Erythroblast (primary cell): ENCODE measurements at regions not wholly inside any gene's neighbourhood (a gene's known extent, or its start where the extent isn't known, plus 50 kb on each side); places are given as distances from the start of the nearest gene placed in this dataset.

ENCODE experiments used
- GATA1 ChIP-seq: IDR thresholded peaks from 2 replicates; pipeline ENCODE4 v1.6.1; 2011; ENCODE audit warnings: low read depth, mild to moderate bottlenecking, control low read depth, low read length, moderate library complexity
- POLR2A ChIP-seq: IDR thresholded peaks from 2 replicates; pipeline ENCODE4 v1.6.1; 2011; ENCODE audit warnings: mild to moderate bottlenecking, low read length

DNA sequence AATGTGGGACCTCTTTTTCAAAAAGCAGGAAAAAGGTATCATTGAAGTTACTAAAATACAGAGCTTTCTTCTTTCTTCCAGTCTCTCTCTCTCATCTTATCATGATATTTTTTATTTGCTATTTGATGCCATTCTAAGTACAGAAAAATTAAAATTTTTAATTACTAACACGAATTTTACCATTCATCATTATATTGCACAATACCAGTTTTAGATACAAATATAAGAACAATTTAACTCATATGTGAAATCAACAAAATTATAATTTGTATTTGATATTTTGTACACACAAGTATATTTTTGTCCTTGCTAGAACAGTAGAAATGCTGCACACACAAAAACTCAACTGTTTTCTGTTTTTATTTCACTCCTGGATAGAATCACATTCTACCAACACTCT, 112.2 kb downstream of the OAT start:
- TF ChIP-seq POLR2A (no peak), GATA1 (no peak)
